ENCODE measurements at regions not wholly inside any gene's neighbourhood (a gene's known extent, or its start where the extent isn't known, plus 50 kb on each side); places are given as distances from the start of the nearest gene placed in this dataset.

- TF ChIP-seq CTCF (IDR thresholded peaks at IDR 0.05) (no peak), POLR2A (IDR thresholded peaks at IDR 0.05) (no peak)
Measured at GRCh38 chr9:106708475-106709146, 154.4 kb upstream of the ZNF462 start.

Measured in lower leg skin (tissue), 3 donors.